ENCODE measurements at regions not wholly inside any gene's neighbourhood (a gene's known extent, or its start where the extent isn't known, plus 50 kb on each side); places are given as distances from the start of the nearest gene placed in this dataset.

GRCh38 chr9:23232831-23233230, 593.2 kb downstream of the ELAVL2 start:
- no peaks in the 10 kb centered on the region for H3K9me3 ChIP-seq
- ATAC-seq (ENCODE audit: insufficient number of reproducible peaks, low FRiP score, low read depth): no peak
- no peaks in the 10 kb centered on the region for H3K4me1 ChIP-seq (ENCODE audit: control insufficient read depth in 1 of 2, low read depth in 2 of 2)
- TF ChIP-seq, protein P1, sequence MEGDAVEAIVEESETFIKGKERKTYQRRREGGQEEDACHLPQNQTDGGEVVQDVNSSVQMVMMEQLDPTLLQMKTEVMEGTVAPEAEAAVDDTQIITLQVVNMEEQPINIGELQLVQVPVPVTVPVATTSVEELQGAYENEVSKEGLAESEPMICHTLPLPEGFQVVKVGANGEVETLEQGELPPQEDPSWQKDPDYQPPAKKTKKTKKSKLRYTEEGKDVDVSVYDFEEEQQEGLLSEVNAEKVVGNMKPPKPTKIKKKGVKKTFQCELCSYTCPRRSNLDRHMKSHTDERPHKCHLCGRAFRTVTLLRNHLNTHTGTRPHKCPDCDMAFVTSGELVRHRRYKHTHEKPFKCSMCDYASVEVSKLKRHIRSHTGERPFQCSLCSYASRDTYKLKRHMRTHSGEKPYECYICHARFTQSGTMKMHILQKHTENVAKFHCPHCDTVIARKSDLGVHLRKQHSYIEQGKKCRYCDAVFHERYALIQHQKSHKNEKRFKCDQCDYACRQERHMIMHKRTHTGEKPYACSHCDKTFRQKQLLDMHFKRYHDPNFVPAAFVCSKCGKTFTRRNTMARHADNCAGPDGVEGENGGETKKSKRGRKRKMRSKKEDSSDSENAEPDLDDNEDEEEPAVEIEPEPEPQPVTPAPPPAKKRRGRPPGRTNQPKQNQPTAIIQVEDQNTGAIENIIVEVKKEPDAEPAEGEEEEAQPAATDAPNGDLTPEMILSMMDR (IDR thresholded peaks at IDR 0.05): no peak
- no peak for DNase-seq (ENCODE audit: low spot score)
- H3K27ac ChIP-seq: no peak overlapping the region
- no peaks in the 10 kb centered on the region for H3K27me3 ChIP-seq (replicated peaks; ENCODE audit: insufficient read depth)
- H3K36me3 ChIP-seq: no peaks in the 10 kb centered on the region
- no peak overlapping the region for H3K4me3 ChIP-seq

GRCh38 chr9:23243523-23243922, 582.5 kb downstream of the ELAVL2 start:
- no peak overlapping the region for H3K27ac ChIP-seq
- H3K27me3 ChIP-seq (replicated peaks; ENCODE audit: insufficient read depth): no peaks in the 10 kb centered on the region
- H3K36me3 ChIP-seq: no peaks in the 10 kb centered on the region
- DNase-seq (ENCODE audit: low spot score): no peak
- TF ChIP-seq, protein P1 (IDR thresholded peaks at IDR 0.05): no peak
- no peaks in the 10 kb centered on the region for H3K4me1 ChIP-seq (ENCODE audit: control insufficient read depth in 1 of 2, low read depth in 2 of 2)
- no peaks in the 10 kb centered on the region for H3K9me3 ChIP-seq
- no peak for ATAC-seq (ENCODE audit: insufficient number of reproducible peaks, low FRiP score, low read depth)
- H3K4me3 ChIP-seq: no peak overlapping the region

GRCh38 chr9:23245067-23245466, 581.0 kb downstream of the ELAVL2 start:
- Histone ChIP-seq H3K9me3 (no peaks in the 10 kb centered on the region), H3K27ac (no peak overlapping the region), H3K27me3 (replicated peaks; ENCODE audit: insufficient read depth) (no peaks in the 10 kb centered on the region), H3K4me1 (ENCODE audit: control insufficient read depth in 1 of 2, low read depth in 2 of 2) (no peaks in the 10 kb centered on the region), H3K4me3 (no peak overlapping the region), H3K36me3 (no peaks in the 10 kb centered on the region)
- ATAC-seq (ENCODE audit: insufficient number of reproducible peaks, low FRiP score, low read depth): no peak
- no peak for DNase-seq (ENCODE audit: low spot score)
- TF ChIP-seq, protein P1 (IDR thresholded peaks at IDR 0.05): no peak

- no peak overlapping the region for H3K4me3 ChIP-seq
- H3K36me3 ChIP-seq: no peaks in the 10 kb centered on the region
- H3K27ac ChIP-seq: no peak overlapping the region
- no peaks in the 10 kb centered on the region for H3K4me1 ChIP-seq (ENCODE audit: control insufficient read depth in 1 of 2, low read depth in 2 of 2)
- DNase-seq (ENCODE audit: low spot score): no peak
- TF ChIP-seq, protein P1 (IDR thresholded peaks at IDR 0.05): no peak
- ATAC-seq (ENCODE audit: insufficient number of reproducible peaks, low FRiP score, low read depth): no peak
- H3K9me3 ChIP-seq: no peaks in the 10 kb centered on the region
- H3K27me3 ChIP-seq (replicated peaks; ENCODE audit: insufficient read depth): no peaks in the 10 kb centered on the region
Measured at GRCh38 chr9:23254404-23255184, 571.4 kb downstream of the ELAVL2 start.

GRCh38 chr9:23255346-23255745, 570.7 kb downstream of the ELAVL2 start:
- Histone ChIP-seq H3K9me3 (no peaks in the 10 kb centered on the region), H3K4me3 (no peak overlapping the region), H3K4me1 (ENCODE audit: control insufficient read depth in 1 of 2, low read depth in 2 of 2) (no peaks in the 10 kb centered on the region), H3K36me3 (no peaks in the 10 kb centered on the region), H3K27me3 (replicated peaks; ENCODE audit: insufficient read depth) (no peaks in the 10 kb centered on the region), H3K27ac (no peak overlapping the region)
- ATAC-seq (ENCODE audit: insufficient number of reproducible peaks, low FRiP score, low read depth): no peak
- TF ChIP-seq, protein P1 (IDR thresholded peaks at IDR 0.05): no peak
- DNase-seq (ENCODE audit: low spot score): no peak

All from thoracic aorta (tissue), 2 donors.